Esophagus squamous epithelium (tissue), 5 donors: ENCODE measurements at regions not wholly inside any gene's neighbourhood (a gene's known extent, or its start where the extent isn't known, plus 50 kb on each side); places are given as distances from the start of the nearest gene placed in this dataset.
A peak's percentile ranks its signal among the peaks of the same experiment; 100 is the strongest.

Experiments used
- DNase-seq: peaks from one replicate; lab custom pipeline; 2025; lab: John Stamatoyannopoulos, UW
- H3K27ac ChIP-seq, 4 donors: fragments of 200-600 bp; sonication (generic); one replicate each; pipeline ENCODE4 v1.5.1; 2016 to 2019; ENCODE audit warnings: mild to moderate bottlenecking in 1 of 4
- H3K27me3 ChIP-seq, 4 donors: fragments of 200-600 bp; sonication (generic); 1 replicate in 3 of 4; 2 replicates in 1 of 4; pipeline versions ENCODE4 v1.5.1 to v1.6.0; 2017 to 2021; ENCODE audit warnings: antibody characterized with exemption in 1 of 4
- H3K36me3 ChIP-seq, 3 donors: fragments of 200-600 bp; sonication (generic); one replicate each; pipeline ENCODE4 v1.5.1; 2016 to 2019
- H3K4me1 ChIP-seq, 3 donors: fragments of 200-600 bp; sonication (generic); one replicate each; pipeline ENCODE4 v1.5.1; 2017 to 2019
- H3K4me3 ChIP-seq, 4 donors: fragments of 200-600 bp; sonication (generic); 1 replicate in 3 of 4; 2 replicates in 1 of 4; pipeline ENCODE4 v1.5.1; 2016 to 2019; ENCODE audit warnings: mild to moderate bottlenecking in 2 of 4, moderate library complexity in 1 of 4
- H3K9me3 ChIP-seq, 3 donors: fragments of 200-600 bp; sonication (generic); one replicate each; pipeline ENCODE4 v1.5.1; 2016 to 2019
- POLR2A ChIP-seq, 4 donors: fragments of 450-650 bp; IDR thresholded peaks; one replicate each; pipeline ENCODE4 v1.6.1; 2017; ENCODE audit warnings: antibody characterized with exemption in 4 of 4, mild to moderate bottlenecking in 4 of 4, moderate library complexity in 3 of 4
- WGBS, 2 donors: methylation state at CpG; one replicate each; pipeline ENCODE4 v1.1.5; 2018; 5-methylcytosine and 5-hydroxymethylcytosine counted together
- intact Hi-C: fragments of 100-400 bp; cut with DNase I; formaldehyde crosslinking; loops from one replicate; pipeline ENCODE4 v1.15.0; 2022
- TF ChIP-seq, protein P1 (sequence below), 6 experiments: fragments of 450-650 bp in 4 of 6; fragments of 200-600 bp in 2 of 6; sonication (generic) in 2 of 6; IDR thresholded peaks; one replicate each; pipeline ENCODE4 v1.5.1; 2016 to 2019; ENCODE audit warnings: antibody characterized with exemption in 6 of 6, mild to moderate bottlenecking in 4 of 6, moderate library complexity in 4 of 6
- donor health status: DM: yes; HTN: yes; CAD: no.

DNA sequence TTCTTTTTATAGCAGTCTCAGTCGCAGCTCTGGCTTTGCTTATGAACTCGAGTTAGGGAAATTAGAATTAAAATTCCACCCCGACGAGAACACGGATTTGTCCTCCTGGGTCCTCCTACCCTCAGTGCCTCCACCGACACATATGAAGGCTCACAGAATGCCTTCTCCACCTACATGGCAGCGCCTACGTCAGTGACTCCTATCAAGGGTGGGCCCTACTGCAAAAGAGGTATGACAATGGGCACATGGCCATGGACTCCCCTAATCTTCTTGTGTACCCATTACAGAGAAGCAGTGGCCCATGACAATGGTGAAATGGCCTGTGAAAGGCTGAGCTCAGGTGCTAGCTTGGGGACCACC lies 173.0 kb upstream of the TLE3 start:
- intact Hi-C loops, result no loop called here
- DNase-seq, result no peak
- TF ChIP-seq, protein P1, sequence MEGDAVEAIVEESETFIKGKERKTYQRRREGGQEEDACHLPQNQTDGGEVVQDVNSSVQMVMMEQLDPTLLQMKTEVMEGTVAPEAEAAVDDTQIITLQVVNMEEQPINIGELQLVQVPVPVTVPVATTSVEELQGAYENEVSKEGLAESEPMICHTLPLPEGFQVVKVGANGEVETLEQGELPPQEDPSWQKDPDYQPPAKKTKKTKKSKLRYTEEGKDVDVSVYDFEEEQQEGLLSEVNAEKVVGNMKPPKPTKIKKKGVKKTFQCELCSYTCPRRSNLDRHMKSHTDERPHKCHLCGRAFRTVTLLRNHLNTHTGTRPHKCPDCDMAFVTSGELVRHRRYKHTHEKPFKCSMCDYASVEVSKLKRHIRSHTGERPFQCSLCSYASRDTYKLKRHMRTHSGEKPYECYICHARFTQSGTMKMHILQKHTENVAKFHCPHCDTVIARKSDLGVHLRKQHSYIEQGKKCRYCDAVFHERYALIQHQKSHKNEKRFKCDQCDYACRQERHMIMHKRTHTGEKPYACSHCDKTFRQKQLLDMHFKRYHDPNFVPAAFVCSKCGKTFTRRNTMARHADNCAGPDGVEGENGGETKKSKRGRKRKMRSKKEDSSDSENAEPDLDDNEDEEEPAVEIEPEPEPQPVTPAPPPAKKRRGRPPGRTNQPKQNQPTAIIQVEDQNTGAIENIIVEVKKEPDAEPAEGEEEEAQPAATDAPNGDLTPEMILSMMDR (IDR thresholded peaks at IDR 0.05), result no peak
- no peak for TF ChIP-seq POLR2A (IDR thresholded peaks at IDR 0.05)
- peaks cover 38 to 63% (median 43%) of the 10 kb centered on the region in 3 donors for H3K4me1 ChIP-seq
- no peaks in the 10 kb centered on the region for H3K36me3 ChIP-seq
- H3K27ac ChIP-seq, result peak overlapping the region in 3 of 4 donors; percentile 16 to 70 (median 59)
- H3K9me3 ChIP-seq, result no peaks in the 10 kb centered on the region
- peaks cover 0 to 15% (median 0%) of the 10 kb centered on the region in 4 donors for H3K27me3 ChIP-seq
- no peak overlapping the region for H3K4me3 ChIP-seq
- 43 to 72% methylated on average over 2 to 8 of the region's 8 CpGs for WGBS, 2 donors

DNA sequence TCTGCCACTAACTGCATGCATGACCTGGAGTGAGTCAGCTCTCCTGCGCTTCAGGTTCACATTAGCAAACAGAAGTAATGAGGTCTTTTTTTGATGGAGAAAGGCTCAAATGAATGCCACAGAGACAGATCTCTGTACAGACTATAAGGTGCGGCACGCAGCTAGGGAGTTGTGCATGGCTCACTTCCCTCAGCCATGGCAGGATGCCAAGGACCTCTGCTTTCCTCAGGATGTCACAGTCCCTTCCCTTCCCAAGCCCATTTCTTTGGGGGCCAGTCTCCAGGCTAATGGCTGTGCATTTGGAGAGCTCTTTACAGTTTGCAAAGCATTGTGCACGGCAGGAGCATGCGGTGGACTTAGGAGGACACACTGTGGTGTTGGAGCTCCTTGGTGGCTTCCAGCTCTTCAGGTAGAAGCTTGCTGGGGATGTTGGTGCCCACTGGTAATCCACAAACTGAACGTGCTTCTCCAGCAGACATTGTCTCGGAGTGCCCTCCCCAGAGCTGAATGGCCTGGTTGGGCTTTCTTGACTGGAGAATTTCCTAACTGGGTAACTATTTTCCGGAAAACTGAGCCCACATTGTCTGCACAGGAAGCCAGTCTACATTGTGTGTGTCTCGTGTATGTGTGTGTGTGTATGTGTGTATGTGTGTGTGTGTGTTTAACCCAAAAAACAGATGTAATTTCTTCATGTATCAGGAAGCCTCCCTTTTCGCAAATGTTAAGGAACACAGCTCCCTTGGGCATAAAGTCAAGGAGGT lies 172.5 kb upstream of the TLE3 start:
- Histone ChIP-seq H3K4me3 (no peak overlapping the region), H3K4me1 (peaks cover 40 to 69% (median 43%) of the 10 kb centered on the region in 3 donors), H3K9me3 (no peaks in the 10 kb centered on the region), H3K27me3 (peaks cover 0 to 15% (median 0%) of the 10 kb centered on the region in 4 donors), H3K27ac (peak overlapping the region in 2 of 4 donors; percentile 16 to 70), H3K36me3 (no peaks in the 10 kb centered on the region)
- no peak for DNase-seq
- intact Hi-C loops, result no loop called here
- TF ChIP-seq, protein P1 (IDR thresholded peaks at IDR 0.05), result no peak
- TF ChIP-seq POLR2A (IDR thresholded peaks at IDR 0.05), result no peak
- whole genome bisulfite sequencing, 2 donors, result 49 to 77% methylated on average over 6 to 10 of the region's 10 CpGs

DNA sequence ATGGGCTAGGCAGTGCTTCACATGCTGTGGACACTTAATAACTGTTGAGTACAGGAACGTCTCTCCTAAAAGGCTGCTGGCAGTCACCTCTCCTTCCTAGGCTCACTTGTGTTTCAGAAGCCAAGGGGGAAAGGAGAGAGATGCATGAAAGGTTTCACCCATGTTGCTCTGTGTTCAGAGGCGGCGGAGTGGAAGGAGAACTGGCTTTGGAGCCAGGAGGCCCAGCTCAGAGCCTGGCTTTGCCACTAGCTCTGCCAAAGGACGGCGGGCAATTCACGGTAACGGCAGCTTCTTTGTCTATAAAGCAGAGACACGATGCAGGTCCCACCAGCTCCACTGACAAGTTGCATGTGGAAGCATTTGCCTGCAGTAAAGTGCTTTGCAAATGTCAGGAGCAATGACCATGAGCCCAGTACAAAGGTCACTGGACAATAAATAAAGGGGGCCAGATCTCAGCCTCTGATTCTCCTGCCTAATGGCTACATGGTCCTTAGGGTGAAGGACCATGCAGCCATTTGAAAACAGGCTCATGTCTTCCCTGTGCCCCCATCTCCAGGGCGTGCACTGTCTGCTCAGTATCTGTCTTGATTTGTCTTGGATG lies 171.7 kb upstream of the TLE3 start:
- Histone ChIP-seq H3K4me3 (no peak overlapping the region), H3K9me3 (no peaks in the 10 kb centered on the region), H3K27ac (no peak overlapping the region), H3K4me1 (peaks cover 47 to 77% (median 49%) of the 10 kb centered on the region in 3 donors), H3K36me3 (no peaks in the 10 kb centered on the region), H3K27me3 (peaks cover 0 to 11% (median 0%) of the 10 kb centered on the region in 4 donors)
- TF ChIP-seq, protein P1 (IDR thresholded peaks at IDR 0.05), result no peak
- TF ChIP-seq POLR2A (IDR thresholded peaks at IDR 0.05), result no peak
- WGBS, 2 donors, result 43 to 66% methylated on average over 4 to 8 of the region's 9 CpGs
- intact Hi-C loops, result no loop called here
- DNase-seq, result no peak

DNA sequence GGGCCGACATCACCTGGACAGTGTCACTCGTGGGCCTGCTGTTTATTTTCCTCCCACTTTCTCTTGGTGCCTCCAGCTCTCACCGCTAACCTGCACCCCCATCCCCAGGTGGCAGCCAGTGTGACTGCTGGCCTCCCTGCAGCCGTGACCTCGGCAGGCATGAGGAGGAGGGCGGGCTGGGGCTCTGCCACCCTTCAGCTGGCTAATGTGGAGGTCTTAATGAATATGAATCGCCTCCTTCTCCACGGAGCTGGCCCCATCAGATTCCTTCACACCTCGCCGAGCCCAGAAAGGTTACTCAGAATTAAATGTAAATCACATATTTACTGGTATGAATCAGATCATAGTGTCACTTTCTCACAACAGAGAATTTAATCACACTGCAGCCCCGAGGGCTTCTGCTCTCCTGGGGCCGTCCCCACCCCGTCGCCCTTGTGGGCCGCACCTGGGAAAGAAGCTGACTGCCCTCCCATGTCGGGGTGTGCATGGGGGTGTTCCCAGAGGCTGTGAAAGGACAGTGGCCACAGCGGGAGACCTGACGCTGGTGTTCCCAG lies 171.1 kb upstream of the TLE3 start:
- Histone ChIP-seq H3K4me3 (no peak overlapping the region), H3K4me1 (peaks cover 48 to 83% (median 54%) of the 10 kb centered on the region in 3 donors), H3K27me3 (peaks cover 0 to 7% (median 0%) of the 10 kb centered on the region in 4 donors), H3K27ac (no peak overlapping the region), H3K9me3 (no peaks in the 10 kb centered on the region), H3K36me3 (no peaks in the 10 kb centered on the region)
- no peak for DNase-seq
- WGBS, 2 donors, result 45 to 53% methylated on average over 6 to 16 of the region's 18 CpGs
- intact Hi-C loops, result no loop called here
- TF ChIP-seq POLR2A (IDR thresholded peaks at IDR 0.05), result no peak
- TF ChIP-seq, protein P1 (IDR thresholded peaks at IDR 0.05), result no peak

DNA sequence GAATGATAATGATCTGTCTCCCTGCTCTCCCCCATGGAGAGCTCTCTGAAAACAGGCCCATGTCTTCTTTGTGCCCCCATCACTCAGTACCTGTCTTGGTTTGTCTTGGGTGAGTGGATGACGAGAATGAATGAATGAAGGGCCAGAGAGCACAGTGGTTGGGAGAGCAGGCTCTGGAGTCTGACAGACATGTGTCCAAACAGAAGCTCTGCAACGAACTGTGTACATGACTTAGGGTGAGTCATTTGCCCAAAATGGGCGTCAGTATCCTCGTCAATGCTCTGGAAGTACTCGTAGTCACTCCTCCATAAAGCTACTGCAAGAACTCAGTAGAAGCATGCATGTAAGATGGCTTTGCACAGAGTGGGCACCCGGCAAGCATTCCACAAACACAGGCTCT lies 170.2 kb upstream of the TLE3 start:
- H3K27ac ChIP-seq, result no peak overlapping the region
- H3K36me3 ChIP-seq, result no peaks in the 10 kb centered on the region
- no peaks in the 10 kb centered on the region for H3K9me3 ChIP-seq
- TF ChIP-seq POLR2A (IDR thresholded peaks at IDR 0.05), result no peak
- TF ChIP-seq, protein P1 (IDR thresholded peaks at IDR 0.05), result no peak
- peaks cover 0 to 4% (median 0%) of the 10 kb centered on the region in 4 donors for H3K27me3 ChIP-seq
- DNase-seq, result no peak
- intact Hi-C loops, result no loop called here
- H3K4me1 ChIP-seq, result peaks cover 48 to 92% (median 57%) of the 10 kb centered on the region in 3 donors
- no peak overlapping the region for H3K4me3 ChIP-seq
- WGBS, 2 donors, result 54 to 56% methylated on average over 6 of the region's 6 CpGs
